Adipocyte (in vitro differentiated cells): ENCODE measurements at regions not wholly inside any gene's neighbourhood (a gene's known extent, or its start where the extent isn't known, plus 50 kb on each side); places are given as distances from the start of the nearest gene placed in this dataset.
A peak's percentile ranks its signal among the peaks of the same experiment; 100 is the strongest.

ENCODE experiments used
- DNase-seq: peaks from one replicate; pipeline ENCODE4 v3.0.0-alpha.2; 2015; ENCODE audit warnings: low read depth
- H3K27me3 ChIP-seq: replicated peaks from 2 replicates; pipeline ENCODE4 v1.7.0; 2013; ENCODE audit warnings: mild to moderate bottlenecking, low read length, moderate library complexity; ENCODE audit not compliant: control insufficient read depth, insufficient read depth
- H3K36me3 ChIP-seq: 2 replicates; pipeline ENCODE4 v1.7.0; 2013; ENCODE audit warnings: low read length, mild to moderate bottlenecking, moderate library complexity; ENCODE audit not compliant: control insufficient read depth, insufficient read depth, severe bottlenecking
- H3K4me1 ChIP-seq: 2 replicates; pipeline ENCODE4 v1.7.0; 2013; ENCODE audit warnings: mild to moderate bottlenecking, low read length, moderate library complexity; ENCODE audit not compliant: control insufficient read depth, insufficient read depth
- H3K4me3 ChIP-seq: 2 replicates; pipeline ENCODE4 v1.7.0; 2013; ENCODE audit warnings: mild to moderate bottlenecking, low read length, moderate library complexity
- H3K9ac ChIP-seq: 2 replicates; pipeline ENCODE4 v1.7.0; 2013; ENCODE audit warnings: mild to moderate bottlenecking, low read length, moderate library complexity
- H3K9me3 ChIP-seq: 2 replicates; pipeline ENCODE4 v1.7.0; 2013; ENCODE audit warnings: mild to moderate bottlenecking, low read length, moderate library complexity; ENCODE audit not compliant: control insufficient read depth

DNA sequence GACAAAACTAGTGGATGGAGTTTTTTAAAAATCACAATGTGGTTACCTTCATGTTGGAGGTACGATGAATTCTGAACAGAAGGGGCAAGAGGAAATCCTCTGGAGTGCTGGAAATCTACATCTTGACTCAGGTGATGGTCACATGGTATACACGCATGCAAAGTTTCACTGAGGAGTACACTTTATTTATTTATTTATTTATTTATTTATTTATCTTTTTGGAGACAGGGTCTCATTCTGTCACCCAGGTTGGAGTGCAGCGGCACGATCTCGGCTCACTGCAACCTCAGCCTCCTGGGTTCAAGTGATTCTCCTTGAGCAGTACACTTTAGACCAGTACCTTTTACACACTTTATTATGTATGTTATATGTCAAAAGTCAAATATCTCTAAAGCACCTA is 645.7 kb upstream of the DIPK2B start:
- Histone ChIP-seq H3K4me1 (peaks cover 3% of the 10 kb centered on the region), H3K36me3 (no peaks in the 10 kb centered on the region), H3K9ac (no peak overlapping the region), H3K4me3 (no peak overlapping the region), H3K27me3 (no peaks in the 10 kb centered on the region), H3K9me3 (peaks cover 4% of the 10 kb centered on the region)
- DNase-seq: no peak

DNA sequence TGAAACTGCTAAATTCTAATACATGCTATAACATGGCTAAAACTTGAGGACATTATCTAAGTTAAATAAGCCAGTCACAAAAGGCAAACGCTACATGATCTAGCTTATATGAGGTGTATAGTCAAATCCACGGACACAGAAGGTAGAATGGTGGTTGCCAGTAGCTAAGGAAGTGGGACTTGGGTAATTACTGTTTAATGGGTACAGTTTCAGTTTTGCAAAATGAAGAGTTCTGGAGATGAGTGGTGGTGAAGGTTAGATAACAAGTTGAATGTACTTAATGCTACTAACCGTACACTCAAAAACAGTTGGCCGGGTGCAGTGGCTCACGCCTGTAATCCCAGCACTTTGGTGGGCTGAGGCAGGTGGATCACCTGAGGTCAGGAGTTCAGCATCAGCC is 644.5 kb upstream of the DIPK2B start:
- no peak overlapping the region for H3K4me3 ChIP-seq
- peaks cover 6% of the 10 kb centered on the region for H3K27me3 ChIP-seq
- no peaks in the 10 kb centered on the region for H3K36me3 ChIP-seq
- no peak for DNase-seq
- H3K4me1 ChIP-seq: peaks cover 3% of the 10 kb centered on the region
- no peak overlapping the region for H3K9ac ChIP-seq
- H3K9me3 ChIP-seq: peaks cover 4% of the 10 kb centered on the region

DNA sequence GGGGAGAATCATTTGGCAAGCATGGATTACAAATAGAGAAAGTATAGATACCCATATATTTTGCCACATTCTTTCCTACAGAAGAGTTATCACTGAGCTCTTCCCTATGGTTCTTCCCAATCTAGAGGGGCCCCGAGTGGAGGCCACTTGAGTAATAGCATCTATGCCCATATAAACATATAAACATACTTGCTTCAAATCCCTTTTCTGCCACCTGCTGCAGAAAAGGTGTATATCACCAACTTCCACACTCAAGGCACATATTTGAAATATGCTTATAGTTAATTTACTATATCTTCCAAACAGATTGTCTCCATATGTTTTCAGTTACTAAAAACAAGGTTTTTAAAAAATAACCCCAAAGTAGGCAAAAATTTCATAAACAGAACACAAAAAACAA is 642.8 kb upstream of the DIPK2B start:
- no peak overlapping the region for H3K9ac ChIP-seq
- H3K4me3 ChIP-seq: no peak overlapping the region
- H3K27me3 ChIP-seq: peaks cover 6% of the 10 kb centered on the region
- no peaks in the 10 kb centered on the region for H3K4me1 ChIP-seq
- H3K36me3 ChIP-seq: no peaks in the 10 kb centered on the region
- DNase-seq: no peak
- peaks cover 4% of the 10 kb centered on the region for H3K9me3 ChIP-seq

DNA sequence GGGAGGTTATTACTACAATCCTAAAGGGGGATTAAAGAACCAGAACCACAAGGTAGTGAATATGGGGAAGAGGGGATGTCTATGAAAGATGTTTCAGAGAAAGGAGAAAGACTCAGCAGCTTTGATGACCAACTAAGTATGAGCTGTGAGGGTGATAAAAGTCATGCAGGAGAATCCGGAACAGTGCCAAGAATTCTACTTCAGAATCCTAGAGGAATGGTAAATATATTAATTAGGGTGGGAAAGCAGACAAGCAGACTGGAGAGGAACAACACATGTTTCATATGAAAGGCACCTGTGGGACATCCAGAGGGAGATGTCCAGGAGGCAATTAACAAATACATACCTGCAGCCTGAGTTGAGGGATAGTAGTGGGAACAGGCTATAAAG is 642.2 kb upstream of the DIPK2B start:
- Histone ChIP-seq H3K9ac (no peak overlapping the region), H3K27me3 (peaks cover 6% of the 10 kb centered on the region), H3K9me3 (peaks cover 4% of the 10 kb centered on the region), H3K4me1 (no peaks in the 10 kb centered on the region), H3K36me3 (no peaks in the 10 kb centered on the region), H3K4me3 (no peak overlapping the region)
- DNase-seq: no peak

DNA sequence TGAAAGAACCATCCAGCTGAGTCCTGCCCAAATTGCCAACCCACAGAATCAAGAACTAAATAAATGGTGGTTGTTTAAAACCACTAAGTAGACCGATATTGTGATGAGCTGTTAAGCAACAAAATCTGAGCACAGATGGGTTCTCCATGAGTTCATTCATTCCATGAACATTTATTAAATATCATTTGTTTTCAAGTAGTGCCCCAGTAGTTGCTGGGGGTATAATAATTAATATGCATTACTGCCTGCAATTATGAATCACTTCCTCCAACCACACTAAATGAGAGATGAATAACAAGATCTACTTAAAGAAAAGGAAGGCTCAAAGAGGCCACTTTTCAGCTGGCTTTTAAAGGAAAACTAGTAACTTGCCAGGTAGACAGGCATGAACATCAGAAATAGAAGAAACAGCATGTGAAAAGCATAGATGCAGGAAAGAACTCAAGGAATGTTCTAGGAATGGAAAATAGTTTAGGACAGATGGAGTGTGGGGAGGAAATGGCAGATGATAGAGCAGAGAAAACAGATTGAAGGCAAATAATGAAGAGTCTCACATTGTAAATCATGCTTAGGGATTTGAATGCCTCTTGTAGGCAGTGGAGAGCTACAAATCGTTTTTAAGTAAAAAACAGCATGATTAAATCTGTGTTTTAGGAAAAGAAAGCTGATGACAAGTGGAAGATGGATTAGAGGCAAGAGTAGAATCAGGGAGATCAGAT is 641.7 kb upstream of the DIPK2B start:
- Histone ChIP-seq H3K27me3 (peaks cover 6% of the 10 kb centered on the region), H3K36me3 (no peaks in the 10 kb centered on the region), H3K4me1 (no peaks in the 10 kb centered on the region), H3K4me3 (no peak overlapping the region), H3K9me3 (peaks cover 4% of the 10 kb centered on the region), H3K9ac (no peak overlapping the region)
- DNase-seq: no peak

DNA sequence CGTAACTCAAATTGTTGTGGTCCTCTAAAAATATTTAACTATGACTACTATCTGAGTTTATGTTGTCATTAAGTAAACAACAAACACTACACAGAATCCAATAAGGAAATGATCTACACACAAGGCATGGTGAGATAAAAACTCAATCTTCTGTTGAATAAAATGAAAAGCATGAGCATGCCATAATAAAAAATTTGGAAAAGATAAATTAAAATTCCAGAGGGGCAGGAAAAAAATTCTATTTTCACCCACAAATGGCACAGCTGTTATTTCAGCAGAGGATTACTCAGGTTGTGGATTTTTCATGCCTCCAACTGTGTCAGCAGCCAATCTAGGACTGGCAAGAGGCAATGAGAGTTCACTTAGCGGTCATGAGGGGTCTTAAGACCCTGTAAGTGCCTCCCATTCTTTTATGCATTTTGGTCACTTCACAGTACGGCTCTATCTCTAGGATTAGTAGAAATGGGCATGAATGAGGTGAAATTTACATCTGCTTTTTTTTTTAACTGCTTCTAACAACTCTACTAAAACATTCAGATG is 639.8 kb upstream of the DIPK2B start:
- H3K36me3 ChIP-seq: no peaks in the 10 kb centered on the region
- no peaks in the 10 kb centered on the region for H3K4me1 ChIP-seq
- peaks cover 6% of the 10 kb centered on the region for H3K27me3 ChIP-seq
- H3K4me3 ChIP-seq: no peak overlapping the region
- no peak overlapping the region for H3K9ac ChIP-seq
- DNase-seq: no peak
- H3K9me3 ChIP-seq: peaks cover 4% of the 10 kb centered on the region

DNA sequence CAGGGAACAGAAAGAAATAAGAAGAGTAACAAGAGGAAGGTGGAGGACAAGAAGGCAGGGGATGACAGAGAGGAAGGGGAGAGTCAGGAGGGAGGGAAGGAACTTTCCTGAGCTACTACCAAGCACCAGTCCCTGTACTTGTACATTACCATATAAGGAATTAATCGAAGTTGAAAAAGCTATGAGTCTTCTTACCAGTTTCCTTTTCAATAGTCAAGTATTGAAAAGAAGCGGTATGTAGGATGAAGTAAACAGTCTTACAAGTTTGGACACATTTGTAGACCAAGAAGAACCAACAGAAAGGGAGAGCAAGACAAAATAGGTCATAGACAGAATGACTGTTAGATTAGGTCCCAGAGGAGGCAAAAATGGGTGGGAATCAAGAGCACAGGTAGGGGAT is 629.7 kb upstream of the DIPK2B start:
- no peak for DNase-seq
- Histone ChIP-seq H3K9ac (no peak overlapping the region), H3K27me3 (peaks cover 25% of the 10 kb centered on the region), H3K4me1 (no peaks in the 10 kb centered on the region), H3K4me3 (no peak overlapping the region), H3K36me3 (no peaks in the 10 kb centered on the region), H3K9me3 (no peaks in the 10 kb centered on the region)

DNA sequence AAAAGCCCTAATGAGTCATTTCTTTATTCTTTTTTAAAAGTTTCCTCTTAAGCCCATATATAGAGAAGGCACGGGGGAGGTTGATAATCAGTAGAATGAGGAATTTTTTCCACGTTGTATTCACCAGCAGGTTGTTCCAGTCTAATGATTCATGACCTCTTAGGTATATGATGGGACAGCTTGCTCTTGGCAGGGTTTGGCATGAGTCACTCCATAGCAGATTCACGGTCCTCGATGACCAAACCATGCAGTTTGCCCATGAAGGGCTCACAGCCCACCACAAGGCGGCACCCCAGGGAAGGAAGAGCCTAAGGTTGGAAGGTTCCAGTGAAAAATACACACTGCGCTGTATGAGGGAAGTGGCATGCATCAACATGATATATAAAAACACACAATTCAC is 623.8 kb upstream of the DIPK2B start:
- DNase-seq: peak; percentile 88
- no peak overlapping the region for H3K4me3 ChIP-seq

DNA sequence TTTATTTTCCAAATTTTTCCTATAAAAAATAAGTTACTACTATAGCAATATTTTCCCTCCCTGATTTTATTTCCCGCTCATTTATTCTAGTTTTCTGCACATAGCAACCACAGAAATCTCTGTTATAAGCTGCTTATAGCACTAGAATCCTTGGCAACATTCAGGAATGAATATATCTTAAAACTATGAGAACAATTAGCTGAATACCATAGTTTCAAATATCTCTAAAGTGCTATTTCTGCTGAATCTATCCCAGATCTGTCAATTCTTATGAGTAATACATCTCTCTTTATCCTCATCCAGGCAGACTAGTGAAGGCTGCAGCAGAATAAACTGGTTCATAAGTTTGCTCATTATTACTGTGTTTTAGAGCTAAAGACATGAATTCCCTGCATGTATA is 622.9 kb upstream of the DIPK2B start:
- DNase-seq: no peak
- Histone ChIP-seq H3K9me3 (peaks cover 3% of the 10 kb centered on the region), H3K4me3 (no peak overlapping the region), H3K36me3 (no peaks in the 10 kb centered on the region), H3K4me1 (peaks cover 3% of the 10 kb centered on the region), H3K27me3 (peaks cover 4% of the 10 kb centered on the region), H3K9ac (no peak overlapping the region)

More for the DNA sequence above, 623.8 kb upstream of the DIPK2B start:
- no peak overlapping the region for H3K9ac ChIP-seq
- H3K9me3 ChIP-seq: no peaks in the 10 kb centered on the region
- peaks cover 3% of the 10 kb centered on the region for H3K4me1 ChIP-seq
- no peaks in the 10 kb centered on the region for H3K36me3 ChIP-seq
- H3K27me3 ChIP-seq: peaks cover 4% of the 10 kb centered on the region

DNA sequence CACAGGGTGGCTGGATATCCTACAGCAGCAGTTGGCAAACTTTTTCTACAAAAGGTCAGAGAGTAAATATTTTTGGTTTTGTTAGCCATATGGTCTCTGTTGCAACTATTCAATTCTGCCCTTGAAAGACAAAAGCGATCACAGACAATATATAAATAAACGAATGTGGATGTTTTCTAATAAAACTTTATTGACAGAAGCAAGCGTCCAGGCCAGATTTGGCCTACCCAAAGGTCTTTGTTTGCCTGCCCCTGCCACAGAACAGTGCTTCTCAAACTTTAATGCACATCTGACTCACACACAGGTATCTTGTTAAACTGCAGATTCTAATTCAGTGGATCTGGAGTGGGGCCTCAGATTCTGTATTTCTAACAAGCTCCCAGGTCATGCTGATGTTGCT is 621.4 kb upstream of the DIPK2B start:
- no peak overlapping the region for H3K9ac ChIP-seq
- peaks cover 2% of the 10 kb centered on the region for H3K27me3 ChIP-seq
- DNase-seq: no peak
- H3K36me3 ChIP-seq: no peaks in the 10 kb centered on the region
- no peak overlapping the region for H3K4me3 ChIP-seq
- peaks cover 3% of the 10 kb centered on the region for H3K4me1 ChIP-seq
- peaks cover 3% of the 10 kb centered on the region for H3K9me3 ChIP-seq

DNA sequence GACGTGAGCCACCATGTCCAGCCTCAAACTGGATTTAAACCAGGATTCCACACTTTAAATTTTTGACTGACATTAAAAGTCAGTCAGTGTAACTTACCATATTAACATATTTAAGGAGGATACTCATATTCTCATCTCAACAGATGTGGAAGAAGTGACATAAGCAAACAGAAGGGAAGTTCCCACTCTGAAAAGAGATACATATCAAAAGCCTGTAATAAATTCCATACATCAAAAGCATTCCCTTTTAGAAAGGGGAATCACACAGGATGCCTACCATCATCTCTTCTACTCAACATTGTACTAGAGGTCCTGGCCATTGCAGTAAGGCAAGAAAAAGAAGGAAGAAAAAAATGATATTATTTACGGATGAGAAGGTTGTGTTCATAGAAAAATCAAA is 618.2 kb upstream of the DIPK2B start:
- Histone ChIP-seq H3K4me3 (no peak overlapping the region), H3K9me3 (peaks cover 3% of the 10 kb centered on the region), H3K4me1 (peaks cover 3% of the 10 kb centered on the region), H3K36me3 (no peaks in the 10 kb centered on the region), H3K27me3 (no peaks in the 10 kb centered on the region), H3K9ac (no peak overlapping the region)
- no peak for DNase-seq

DNA sequence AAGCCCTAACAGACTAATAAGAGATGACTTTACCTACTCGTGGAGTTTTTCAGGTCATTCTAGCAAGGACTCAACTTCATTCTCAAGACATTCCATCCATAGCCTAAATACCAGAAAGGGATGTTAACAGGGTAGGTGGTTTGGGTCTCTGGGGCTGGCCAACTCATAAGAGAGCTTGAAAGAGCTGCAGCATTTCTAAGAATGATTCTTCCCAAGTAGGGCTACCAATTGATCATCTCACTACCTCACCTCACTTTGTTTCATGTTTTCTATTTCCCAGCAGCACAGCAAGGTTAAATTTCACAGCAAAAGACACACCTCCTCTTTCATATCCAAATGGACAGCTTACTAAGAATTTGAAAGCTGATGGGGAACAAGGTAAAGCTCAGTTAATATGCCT is 614.8 kb upstream of the DIPK2B start:
- H3K4me1 ChIP-seq: no peaks in the 10 kb centered on the region
- no peaks in the 10 kb centered on the region for H3K36me3 ChIP-seq
- H3K9me3 ChIP-seq: peaks cover 3% of the 10 kb centered on the region
- no peak overlapping the region for H3K9ac ChIP-seq
- H3K27me3 ChIP-seq: no peaks in the 10 kb centered on the region
- no peak for DNase-seq
- no peak overlapping the region for H3K4me3 ChIP-seq
